Keratinocyte (primary cell): ENCODE measurements at regions not wholly inside any gene's neighbourhood (a gene's known extent, or its start where the extent isn't known, plus 50 kb on each side); places are given as distances from the start of the nearest gene placed in this dataset.

Experiments
- EZH2 ChIP-seq: IDR thresholded peaks from one replicate; pipeline ENCODE4 v1.6.1; 2012; ENCODE audit warnings: inconsistent platforms, mild to moderate bottlenecking, low read length, moderate library complexity
- TF ChIP-seq, protein P1 (sequence below), 3 experiments: IDR thresholded peaks in 1 of 3; conservative IDR thresholded peaks in 1 of 3; optimal IDR thresholded peaks in 1 of 3; 2 replicates in 2 of 3; 3 replicates in 1 of 3; pipeline versions ENCODE3 to v1.5.1; 2011; ENCODE audit warnings: low read length in 3 of 3, mild to moderate bottlenecking in 3 of 3, moderate library complexity in 2 of 3, control low read depth in 1 of 3, inconsistent platforms in 1 of 3; ENCODE audit not compliant: insufficient read depth in 2 of 3; ENCODE audit errors: extremely low read depth in 1 of 3

DNA sequence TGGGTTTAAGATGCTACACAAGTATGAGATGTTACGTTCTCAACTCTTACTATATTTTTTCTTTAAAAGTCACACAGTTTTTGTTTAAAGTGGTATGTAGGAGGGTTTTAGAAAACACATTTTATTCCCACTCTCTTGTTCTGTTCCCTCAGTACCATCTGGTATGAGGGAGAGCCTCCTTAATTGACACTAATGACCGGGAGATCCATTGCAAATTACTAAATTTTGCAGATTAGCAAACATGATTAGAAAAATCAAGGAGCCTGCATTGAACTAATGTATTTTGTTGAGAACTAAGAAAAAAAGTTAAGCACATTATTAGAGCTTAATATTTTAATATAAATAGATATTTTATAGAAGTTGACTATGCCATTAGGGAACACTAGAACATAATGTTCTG, 87.3 kb upstream of the UNC5C start:
- no peak for TF ChIP-seq EZH2
- TF ChIP-seq, protein P1, sequence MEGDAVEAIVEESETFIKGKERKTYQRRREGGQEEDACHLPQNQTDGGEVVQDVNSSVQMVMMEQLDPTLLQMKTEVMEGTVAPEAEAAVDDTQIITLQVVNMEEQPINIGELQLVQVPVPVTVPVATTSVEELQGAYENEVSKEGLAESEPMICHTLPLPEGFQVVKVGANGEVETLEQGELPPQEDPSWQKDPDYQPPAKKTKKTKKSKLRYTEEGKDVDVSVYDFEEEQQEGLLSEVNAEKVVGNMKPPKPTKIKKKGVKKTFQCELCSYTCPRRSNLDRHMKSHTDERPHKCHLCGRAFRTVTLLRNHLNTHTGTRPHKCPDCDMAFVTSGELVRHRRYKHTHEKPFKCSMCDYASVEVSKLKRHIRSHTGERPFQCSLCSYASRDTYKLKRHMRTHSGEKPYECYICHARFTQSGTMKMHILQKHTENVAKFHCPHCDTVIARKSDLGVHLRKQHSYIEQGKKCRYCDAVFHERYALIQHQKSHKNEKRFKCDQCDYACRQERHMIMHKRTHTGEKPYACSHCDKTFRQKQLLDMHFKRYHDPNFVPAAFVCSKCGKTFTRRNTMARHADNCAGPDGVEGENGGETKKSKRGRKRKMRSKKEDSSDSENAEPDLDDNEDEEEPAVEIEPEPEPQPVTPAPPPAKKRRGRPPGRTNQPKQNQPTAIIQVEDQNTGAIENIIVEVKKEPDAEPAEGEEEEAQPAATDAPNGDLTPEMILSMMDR (optimal IDR thresholded peaks at IDR 0.05 in 1 of 3, IDR thresholded peaks at IDR 0.05 in 1 of 3, conservative IDR thresholded peaks at IDR 0.05 in 1 of 3; ENCODE audit: extremely low read depth in 1 of 3, insufficient read depth in 2 of 3, low read length in 3 of 3): no peak
